Renal cortex interstitium (tissue), 11 donors: ENCODE measurements at regions not wholly inside any gene's neighbourhood (a gene's known extent, or its start where the extent isn't known, plus 50 kb on each side); places are given as distances from the start of the nearest gene placed in this dataset.
"Not testable (repeated sequence)": the region's sequence is repeated elsewhere in the genome, so short reads cannot be mapped to it uniquely, and the experiment has no call there.

ENCODE experiments used
- DNase-seq, 11 donors: peaks; one replicate each; pipeline ENCODE4 v3.0.0-alpha.2; 2013; ENCODE audit warnings: low read depth in 9 of 11, low spot score in 4 of 11; ENCODE audit errors: extremely low read depth in 1 of 11

- DNase-seq, result no peak
Observed at GRCh38 chr5:130687085-130687733, 477.8 kb downstream of the HINT1 start.

DNA sequence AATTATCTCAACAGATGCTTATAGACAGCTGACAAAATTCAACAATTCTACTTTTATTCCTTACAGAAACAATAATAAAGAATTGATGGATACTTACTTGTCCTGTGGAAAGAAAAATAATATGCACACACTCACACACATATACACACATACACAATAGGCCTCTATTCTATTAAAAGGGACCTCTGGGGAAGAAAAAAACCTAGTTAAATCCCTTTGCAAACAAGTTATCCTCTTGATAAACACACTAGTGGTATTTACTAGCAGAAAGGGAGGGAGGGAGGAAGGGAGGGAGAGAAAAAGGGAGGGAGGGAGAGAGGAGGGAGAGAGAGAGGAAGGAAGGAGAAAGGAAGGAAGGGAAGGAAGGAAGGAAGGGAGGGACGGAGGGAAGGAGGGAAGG, 486.4 kb downstream of the HINT1 start:
- DNase-seq, result no peak

DNA sequence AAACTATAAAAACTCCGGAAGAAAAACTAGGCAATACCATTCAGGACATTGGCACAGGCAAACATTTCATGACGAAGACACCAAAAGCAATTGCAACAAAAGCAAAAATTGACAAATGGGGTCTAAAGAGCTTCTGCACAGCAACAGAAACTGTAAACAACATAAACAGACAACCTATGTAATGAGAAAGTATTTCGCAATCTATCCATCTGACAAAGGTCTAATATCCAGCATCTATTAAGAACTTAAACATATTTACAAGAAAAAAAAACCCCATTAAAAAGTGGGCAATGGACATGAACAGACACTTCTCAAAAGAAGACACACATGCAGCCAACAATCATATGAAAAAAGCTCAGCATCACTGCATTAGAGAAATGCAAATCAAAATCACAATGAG, 498.6 kb downstream of the HINT1 start:
- DNase-seq, result no peak

- no peak for DNase-seq
Observed at GRCh38 chr5:130652176-130652575, 512.9 kb downstream of the HINT1 start.

DNA sequence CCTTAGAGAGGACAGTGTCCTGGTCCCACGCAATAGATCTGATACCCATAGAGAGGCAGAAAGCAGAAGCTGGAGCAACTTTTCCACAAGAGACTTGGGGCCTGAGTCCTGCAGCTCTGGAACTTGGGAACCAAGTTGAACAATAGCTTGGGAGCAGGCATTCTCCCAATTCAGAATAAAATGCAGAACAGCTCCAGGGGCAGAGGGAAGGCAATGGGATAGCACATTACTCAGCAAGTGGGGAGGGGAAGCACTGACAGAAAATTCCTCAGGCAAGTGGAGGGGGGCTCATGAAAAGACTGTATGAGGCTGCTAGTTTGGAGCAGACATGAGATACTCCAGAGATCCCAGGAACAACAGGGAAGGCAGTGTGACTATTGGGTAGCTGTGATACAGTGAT, 513.6 kb downstream of the HINT1 start:
- DNase-seq, result no peak

DNA sequence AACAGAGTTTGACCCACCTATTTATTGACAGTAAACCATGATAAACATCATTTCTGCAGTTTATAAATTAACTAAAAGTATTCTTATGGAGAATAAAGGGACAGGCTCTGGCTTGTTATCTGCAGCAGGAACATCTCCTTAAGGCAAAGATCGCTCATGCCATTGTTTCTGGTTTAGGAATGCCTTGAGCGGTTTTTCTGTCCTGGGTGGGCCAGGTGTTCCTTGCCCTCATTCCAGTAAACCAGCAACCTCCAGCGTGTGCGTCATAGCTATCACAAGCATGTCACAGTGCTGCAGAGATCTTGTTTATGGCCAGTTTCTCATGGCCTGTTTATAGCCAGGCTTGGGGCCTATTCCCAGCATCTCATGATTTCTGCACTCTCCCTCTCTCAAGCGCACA, 521.7 kb downstream of the HINT1 start:
- no peak for DNase-seq

GRCh38 chr5:130642461-130642860, 522.6 kb downstream of the HINT1 start:
- DNase-seq, result no peak

DNA sequence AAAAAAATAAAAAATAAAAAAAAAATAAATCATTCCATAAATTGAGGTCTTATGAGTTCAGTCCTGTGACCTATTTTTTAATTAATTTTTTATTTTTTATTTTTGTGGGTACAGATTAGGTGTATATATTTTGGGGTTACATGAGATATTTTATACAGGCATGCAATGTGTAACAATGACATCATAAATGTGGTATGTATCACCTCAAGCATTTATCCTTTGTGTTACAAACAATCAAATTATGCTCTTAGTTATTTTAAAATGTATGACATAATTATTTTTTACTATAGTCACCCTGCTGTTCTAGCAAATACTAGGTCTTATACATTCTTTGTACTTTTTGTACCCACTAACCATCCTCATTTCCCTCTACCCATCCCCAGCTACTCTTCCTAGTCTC, 537.9 kb downstream of the HINT1 start:
- no peak for DNase-seq

DNA sequence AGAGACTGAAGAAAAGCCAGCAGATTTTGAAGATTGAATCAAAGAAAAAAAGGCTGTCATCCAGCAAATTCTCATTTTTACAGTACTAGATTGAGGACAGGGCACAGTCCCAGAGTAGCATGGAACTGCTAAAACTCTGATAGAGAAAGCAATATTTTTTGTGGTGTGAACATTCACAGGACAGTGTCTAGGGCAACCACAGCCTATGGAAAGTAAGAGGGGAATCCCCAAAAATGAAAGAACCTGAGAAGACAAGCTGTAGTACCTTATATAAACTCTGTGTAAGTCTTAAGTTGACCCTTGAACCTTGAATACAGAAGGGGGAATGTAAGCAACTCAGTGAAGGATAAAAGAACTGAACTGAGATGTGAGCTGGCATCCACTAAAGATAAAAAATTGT, 540.3 kb downstream of the HINT1 start:
- DNase-seq, result no peak

DNA sequence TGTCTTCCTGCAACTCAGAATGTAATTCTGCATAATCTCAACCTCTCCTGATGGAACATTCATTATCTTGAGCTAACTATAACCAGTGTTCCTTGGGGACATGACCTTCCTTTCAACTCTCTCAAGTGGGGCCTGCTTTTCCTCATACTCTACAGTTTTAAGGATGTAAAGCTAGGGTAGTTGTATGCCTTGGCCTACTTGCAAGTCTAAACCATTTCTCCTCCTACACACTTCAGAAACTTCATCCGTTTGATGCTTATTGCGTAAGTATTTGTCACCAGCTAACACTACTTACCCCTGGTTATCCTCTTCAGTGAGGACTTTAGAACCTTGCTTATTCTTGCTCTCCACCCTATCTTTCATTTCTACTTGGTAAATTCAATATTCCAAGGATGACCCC, 548.9 kb downstream of the HINT1 start:
- no peak for DNase-seq

DNA sequence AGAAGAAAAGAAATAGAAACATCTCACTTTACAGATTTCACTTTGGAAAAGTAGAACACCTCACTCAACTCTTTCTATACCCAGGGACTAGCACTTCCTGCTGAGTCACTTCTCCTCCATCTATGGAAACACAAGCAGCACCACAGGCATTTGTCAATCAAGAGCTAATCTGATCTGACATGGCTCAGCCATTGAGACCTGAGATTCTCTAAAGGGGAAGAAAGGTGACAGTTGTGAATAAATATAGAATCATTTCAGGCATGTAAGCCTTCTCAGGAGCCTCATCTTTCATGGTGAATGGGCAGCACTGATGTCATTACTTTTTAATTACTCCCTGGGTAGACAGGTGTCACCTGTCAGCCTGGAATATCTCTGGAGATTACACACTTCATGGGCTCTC, 559.8 kb downstream of the HINT1 start:
- DNase-seq, result no peak

DNA sequence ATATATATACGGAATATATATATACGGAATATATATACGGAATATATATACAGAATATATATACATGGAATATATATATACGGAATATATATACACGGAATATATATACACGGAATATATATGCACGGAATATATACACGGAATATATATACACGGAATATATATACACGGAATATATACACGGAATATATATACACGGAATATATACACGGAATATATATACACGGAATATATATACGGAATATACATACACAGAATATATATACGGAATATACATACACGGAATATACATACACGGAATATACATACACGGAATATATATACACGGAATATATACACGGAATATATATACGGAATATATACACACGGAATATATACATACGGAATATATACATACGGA, 568.4 kb downstream of the HINT1 start:
- DNase-seq, result not testable (repeated sequence)

DNA sequence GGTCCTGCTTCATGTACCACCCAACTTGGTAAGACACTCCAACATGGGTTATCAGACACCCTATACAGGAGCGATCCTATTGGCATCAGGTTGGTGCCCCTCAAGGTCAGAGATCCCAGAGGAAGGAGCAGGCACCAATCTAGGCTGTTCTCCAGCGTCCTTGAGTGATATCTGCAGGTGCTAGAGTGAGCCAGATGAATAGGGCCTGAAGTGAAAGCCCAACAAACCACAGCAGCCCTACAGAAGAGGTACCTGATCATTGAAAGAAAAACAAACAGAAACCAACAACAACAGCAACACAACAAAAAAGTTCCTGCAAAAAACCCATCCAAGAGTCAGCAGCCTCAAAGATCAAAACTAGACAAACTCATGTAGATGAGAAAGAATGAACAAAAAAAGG, 584.8 kb downstream of the HINT1 start:
- DNase-seq, result no peak

DNA sequence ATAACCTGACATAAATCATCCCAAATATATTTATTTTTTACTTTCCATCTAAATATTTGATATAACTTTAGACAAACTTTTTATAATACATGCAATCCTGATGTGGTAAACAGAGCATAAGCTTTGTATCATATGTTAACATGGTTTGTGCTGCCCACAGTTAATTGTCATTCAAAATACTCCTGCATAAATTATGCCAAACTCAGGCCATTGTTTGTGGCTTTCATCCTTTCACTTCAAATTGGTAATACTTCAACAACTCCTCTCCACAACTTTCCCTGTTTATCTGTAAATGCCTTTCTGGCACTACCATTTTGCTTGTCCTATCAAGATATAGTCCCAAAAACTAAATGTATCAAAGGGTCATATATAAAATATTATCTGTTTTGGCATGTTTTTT, 586.7 kb downstream of the HINT1 start:
- no peak for DNase-seq

GRCh38 chr5:130571076-130571475, 594.0 kb downstream of the HINT1 start:
- no peak for DNase-seq

DNA sequence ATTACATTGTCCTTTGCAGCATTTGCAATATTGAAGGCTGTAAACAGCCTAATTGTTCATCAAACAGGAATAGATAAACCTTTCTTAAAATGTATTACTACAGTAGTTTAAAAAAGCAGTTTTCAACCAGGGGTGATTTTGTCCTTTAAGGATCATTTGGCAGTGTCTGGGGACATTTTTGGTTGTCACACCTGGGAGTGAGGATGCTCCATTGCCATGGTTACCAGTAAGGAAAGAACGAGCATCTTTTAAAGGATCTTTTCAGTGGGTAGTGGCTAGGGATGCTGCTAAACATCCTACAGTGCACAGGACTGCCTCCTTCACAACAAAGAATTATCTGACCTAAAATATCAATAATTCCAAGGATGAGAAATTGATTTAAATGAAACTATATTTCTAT, 596.3 kb downstream of the HINT1 start:
- DNase-seq, result no peak

GRCh38 chr5:130555429-130555828, 609.6 kb downstream of the HINT1 start:
- no peak for DNase-seq

DNA sequence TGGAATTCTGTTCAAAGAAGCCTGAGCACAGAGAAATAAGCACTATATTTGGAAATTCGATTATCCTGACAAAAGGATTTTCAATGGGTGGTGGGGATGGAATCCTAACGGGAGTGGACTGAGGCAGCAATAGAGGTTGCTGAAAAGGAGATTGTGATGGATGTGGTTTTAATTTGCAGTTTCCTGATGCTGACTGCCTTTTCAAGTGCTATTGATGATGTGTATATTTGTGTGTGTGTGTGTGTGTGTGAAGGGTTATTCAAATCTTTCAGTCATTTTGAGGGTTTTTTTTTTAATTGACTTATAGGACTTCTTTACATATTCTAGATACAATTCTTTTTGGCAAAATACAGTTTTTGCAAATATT, 614.5 kb downstream of the HINT1 start:
- no peak for DNase-seq

DNA sequence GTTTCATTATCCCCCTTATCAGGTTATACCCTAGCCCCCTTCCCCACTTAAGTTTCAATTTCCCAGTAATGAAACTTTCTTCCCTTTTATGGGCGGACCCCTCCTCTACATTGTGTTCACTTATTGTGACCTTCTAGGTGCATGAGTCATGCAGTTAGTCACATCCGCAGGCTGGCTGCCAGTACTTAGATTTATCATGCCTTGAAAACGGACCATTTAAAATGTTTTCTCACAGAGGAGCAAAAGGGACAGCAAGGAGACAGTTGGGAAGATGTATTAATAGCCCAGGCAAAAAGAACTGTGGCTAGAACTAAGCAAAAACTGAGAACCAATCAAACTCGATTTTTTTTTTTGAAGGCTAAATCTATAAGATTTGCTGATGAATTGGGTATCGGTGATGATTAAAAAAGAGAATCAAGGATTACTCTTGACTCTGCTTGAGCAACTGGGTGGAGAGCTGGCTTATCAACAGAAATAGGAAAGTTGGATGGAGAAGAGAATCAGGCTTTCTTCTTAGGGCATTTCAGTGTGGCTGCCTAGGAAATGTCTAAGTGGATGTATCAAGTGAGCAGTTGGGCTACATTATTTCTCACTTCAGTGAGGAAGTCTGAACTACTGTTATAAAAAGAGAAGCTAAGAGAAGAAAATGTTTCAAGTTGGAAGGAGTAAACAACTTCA, 615.0 kb downstream of the HINT1 start:
- no peak for DNase-seq

- no peak for DNase-seq
Observed at GRCh38 chr5:130546211-130546610, 618.8 kb downstream of the HINT1 start.

GRCh38 chr5:130545291-130545690, 619.8 kb downstream of the HINT1 start:
- DNase-seq, result no peak
